ENCODE measurements at regions not wholly inside any gene's neighbourhood (a gene's known extent, or its start where the extent isn't known, plus 50 kb on each side); places are given as distances from the start of the nearest gene placed in this dataset.

DNA sequence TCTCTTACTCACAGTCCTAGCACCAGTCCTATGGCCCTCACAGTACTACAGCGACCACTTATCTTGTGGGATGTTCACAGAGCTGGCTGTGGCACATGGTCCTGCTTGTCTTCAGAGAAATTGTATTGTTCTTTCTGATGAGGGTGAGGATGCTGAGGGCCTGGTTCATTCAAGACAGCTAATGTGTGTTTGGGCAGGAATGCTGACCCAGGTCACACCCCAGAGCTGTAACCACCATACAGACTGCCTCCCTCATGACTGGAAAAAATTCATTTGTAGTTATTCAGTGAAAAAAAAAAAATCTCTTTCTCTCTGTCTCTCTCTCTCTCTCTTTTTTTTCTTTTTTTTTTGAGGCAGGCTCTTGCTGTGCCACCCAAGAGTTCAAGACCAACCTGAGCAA lies 83.5 kb downstream of the KLF6 start:
- no peak for TF ChIP-seq CTCF (conservative IDR thresholded peaks at IDR 0.05; ENCODE audit: low read depth, low read length)
- no peak for TF ChIP-seq EZH2 (IDR thresholded peaks at IDR 0.05; ENCODE audit: borderline replicate concordance, low read depth, low read length, poor library complexity, severe bottlenecking)

Measured in A673 (cell line).